HG02623 (cell line): ENCODE measurements at regions not wholly inside any gene's neighbourhood (a gene's known extent, or its start where the extent isn't known, plus 50 kb on each side); places are given as distances from the start of the nearest gene placed in this dataset.

Source experiments
- ATAC-seq: cut with Tn5 transposase; IDR thresholded peaks from one replicate; pipeline ENCODE4 v1.9.1; 2021; ENCODE audit warnings: moderate library complexity; ENCODE audit not compliant: unreplicated experiment

GRCh38 chr12:124388038-124388671, 93.3 kb downstream of the RFLNA start:
- no peak for ATAC-seq

GRCh38 chr12:124387528-124387911, 92.6 kb downstream of the RFLNA start:
- no peak for ATAC-seq

- ATAC-seq = no peak
Measured at GRCh38 chr12:124386661-124387527, 92.0 kb downstream of the RFLNA start.

GRCh38 chr12:124386059-124386458, 91.2 kb downstream of the RFLNA start:
- ATAC-seq = no peak

- ATAC-seq = no peak
Measured at GRCh38 chr12:124385219-124385969, 90.5 kb downstream of the RFLNA start.

GRCh38 chr12:124384299-124384894, 89.5 kb downstream of the RFLNA start:
- ATAC-seq = no peak

GRCh38 chr12:124383028-124383427, 88.1 kb downstream of the RFLNA start:
- no peak for ATAC-seq

- ATAC-seq = no peak
Measured at GRCh38 chr12:124381456-124382296, 86.8 kb downstream of the RFLNA start.

- ATAC-seq = no peak
Measured at GRCh38 chr12:124380796-124381455, 86.0 kb downstream of the RFLNA start.

GRCh38 chr12:124379938-124380754, 85.3 kb downstream of the RFLNA start:
- no peak for ATAC-seq

- no peak for ATAC-seq
Measured at GRCh38 chr12:124379379-124379937, 84.6 kb downstream of the RFLNA start.

GRCh38 chr12:124378926-124379325, 84.0 kb downstream of the RFLNA start:
- no peak for ATAC-seq

- ATAC-seq = no peak
Measured at GRCh38 chr12:124377981-124378509, 83.2 kb downstream of the RFLNA start.

- ATAC-seq = no peak
Measured at GRCh38 chr12:124376435-124376834, 81.5 kb downstream of the RFLNA start.

- ATAC-seq = no peak
Measured at GRCh38 chr12:124375789-124376175, 80.9 kb downstream of the RFLNA start.

GRCh38 chr12:124375141-124375788, 80.4 kb downstream of the RFLNA start:
- ATAC-seq = no peak

GRCh38 chr12:124374567-124374966, 79.7 kb downstream of the RFLNA start:
- no peak for ATAC-seq

- ATAC-seq = no peak
Measured at GRCh38 chr12:124374147-124374546, 79.3 kb downstream of the RFLNA start.
